Glutamatergic neuron (in vitro differentiated cells): ENCODE measurements at regions not wholly inside any gene's neighbourhood (a gene's known extent, or its start where the extent isn't known, plus 50 kb on each side); places are given as distances from the start of the nearest gene placed in this dataset.

ENCODE experiments used
- DNase-seq: peaks from one replicate; pipeline ENCODE4 v3.0.0; 2022
- H3K27ac Mint-ChIP-seq: one replicate; pipeline ENCODE4 v1.8.0; 2020; ENCODE audit warnings: mild to moderate bottlenecking, mixed read lengths, inconsistent platforms; ENCODE audit not compliant: unreplicated experiment
- H3K27me3 Mint-ChIP-seq: one replicate; pipeline ENCODE4 v1.8.0; 2020; ENCODE audit warnings: mild to moderate bottlenecking, moderate library complexity, mixed read lengths, inconsistent platforms; ENCODE audit not compliant: unreplicated experiment
- H3K36me3 Mint-ChIP-seq: one replicate; pipeline ENCODE4 v1.8.0; 2020; ENCODE audit warnings: mild to moderate bottlenecking, mixed read lengths, inconsistent platforms; ENCODE audit not compliant: unreplicated experiment
- H3K4me1 Mint-ChIP-seq: one replicate; pipeline ENCODE4 v1.8.0; 2020; ENCODE audit warnings: mild to moderate bottlenecking, low read depth, mixed read lengths, inconsistent platforms; ENCODE audit not compliant: unreplicated experiment
- H3K4me3 Mint-ChIP-seq: one replicate; pipeline ENCODE4 v1.8.0; 2020; ENCODE audit warnings: mild to moderate bottlenecking, mixed read lengths, inconsistent platforms; ENCODE audit not compliant: unreplicated experiment
- H3K9me3 Mint-ChIP-seq: one replicate; pipeline ENCODE4 v1.8.0; 2020; ENCODE audit warnings: mild to moderate bottlenecking, moderate library complexity, mixed read lengths, inconsistent platforms; ENCODE audit not compliant: unreplicated experiment
- CTCF ChIP-seq: fragments of 200-600 bp; sonication (generic); IDR thresholded peaks from one replicate; pipeline ENCODE4 v1.5.0; 2021; ENCODE audit not compliant: partially characterized antibody, unreplicated experiment

GRCh38 chr4:144289667-144290428, 149.3 kb upstream of the GYPA start:
- H3K9me3 Mint-ChIP-seq: no peaks in the 10 kb centered on the region
- H3K27me3 Mint-ChIP-seq: no peaks in the 10 kb centered on the region
- no peak overlapping the region for H3K4me3 Mint-ChIP-seq
- DNase-seq: no peak
- no peak for TF ChIP-seq CTCF
- no peak overlapping the region for H3K27ac Mint-ChIP-seq
- no peaks in the 10 kb centered on the region for H3K4me1 Mint-ChIP-seq
- no peaks in the 10 kb centered on the region for H3K36me3 Mint-ChIP-seq

DNA sequence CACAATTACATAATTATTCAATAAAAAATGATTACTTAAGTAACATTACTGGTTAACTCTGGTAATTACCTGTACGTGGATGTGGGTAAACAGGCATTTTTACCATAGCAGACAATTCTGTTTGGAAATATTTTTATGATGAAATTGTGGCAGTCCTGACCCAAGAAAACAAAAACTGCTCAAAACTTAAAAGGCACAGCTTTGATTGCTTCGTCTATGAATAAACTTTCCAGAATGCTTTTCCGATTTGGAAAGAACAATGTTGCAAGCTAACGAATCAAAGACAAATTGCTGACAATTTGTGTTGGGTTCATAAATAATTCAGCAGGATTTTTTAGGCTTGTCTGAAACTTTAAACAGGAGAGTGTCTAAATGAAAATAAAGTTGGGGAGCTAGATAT, 150.6 kb upstream of the GYPA start:
- DNase-seq: no peak
- Mint-ChIP-seq H3K36me3 (no peaks in the 10 kb centered on the region), H3K27me3 (no peaks in the 10 kb centered on the region), H3K4me1 (no peaks in the 10 kb centered on the region), H3K9me3 (no peaks in the 10 kb centered on the region), H3K4me3 (no peak overlapping the region), H3K27ac (no peak overlapping the region)
- TF ChIP-seq CTCF: no peak

DNA sequence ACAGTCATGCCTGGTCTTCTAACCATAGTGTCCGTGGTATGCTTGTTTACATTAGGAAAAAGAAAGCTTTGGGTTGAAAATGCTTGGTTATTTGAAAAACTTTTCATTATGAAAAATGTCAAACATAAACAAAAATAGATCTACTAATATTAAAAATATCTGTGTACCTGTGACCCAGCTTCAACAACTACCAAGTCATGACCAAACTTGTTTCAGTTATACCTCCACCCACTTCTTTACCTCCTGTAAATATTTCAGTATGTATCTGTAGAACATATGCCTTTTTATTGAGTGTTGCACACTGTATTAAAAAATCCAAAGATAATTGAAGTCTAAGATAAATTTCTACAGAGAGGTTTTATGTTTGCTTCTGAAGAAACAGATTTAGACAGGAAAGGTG, 153.7 kb upstream of the GYPA start:
- Mint-ChIP-seq H3K36me3 (no peaks in the 10 kb centered on the region), H3K9me3 (no peaks in the 10 kb centered on the region), H3K27ac (no peak overlapping the region), H3K4me3 (no peak overlapping the region), H3K27me3 (no peaks in the 10 kb centered on the region), H3K4me1 (peaks cover 11% of the 10 kb centered on the region)
- no peak for TF ChIP-seq CTCF
- DNase-seq: no peak

- TF ChIP-seq CTCF: no peak
- H3K4me3 Mint-ChIP-seq: no peak overlapping the region
- H3K4me1 Mint-ChIP-seq: peaks cover 16% of the 10 kb centered on the region
- no peaks in the 10 kb centered on the region for H3K27me3 Mint-ChIP-seq
- no peak overlapping the region for H3K27ac Mint-ChIP-seq
- no peaks in the 10 kb centered on the region for H3K36me3 Mint-ChIP-seq
- H3K9me3 Mint-ChIP-seq: peaks cover 1% of the 10 kb centered on the region
- no peak for DNase-seq
Observed at GRCh38 chr4:144295286-144295995, 154.9 kb upstream of the GYPA start.

- Mint-ChIP-seq H3K27ac (no peak overlapping the region), H3K4me3 (no peak overlapping the region), H3K27me3 (peaks cover 3% of the 10 kb centered on the region), H3K4me1 (peaks cover 25% of the 10 kb centered on the region), H3K36me3 (no peaks in the 10 kb centered on the region), H3K9me3 (peaks cover 7% of the 10 kb centered on the region)
- no peak for DNase-seq
- no peak for TF ChIP-seq CTCF
Observed at GRCh38 chr4:144296941-144297340, 156.4 kb upstream of the GYPA start.
